Type B pancreatic cell (in vitro differentiated cells): ENCODE measurements at regions not wholly inside any gene's neighbourhood (a gene's known extent, or its start where the extent isn't known, plus 50 kb on each side); places are given as distances from the start of the nearest gene placed in this dataset.

Experiments used
- DNase-seq: peaks from one replicate; pipeline ENCODE4 v3.0.0; 2021; ENCODE audit warnings: mixed read lengths; ENCODE audit not compliant: unreplicated experiment; ENCODE audit errors: extremely low spot score
- H3K27ac Mint-ChIP-seq: 2 replicates; pipeline ENCODE4 v1.8.0; 2021; ENCODE audit warnings: mild to moderate bottlenecking, mixed read lengths
- H3K27me3 Mint-ChIP-seq: 2 replicates; pipeline ENCODE4 v1.8.0; 2021; ENCODE audit warnings: mixed read lengths
- H3K36me3 Mint-ChIP-seq: 2 replicates; pipeline ENCODE4 v1.8.0; 2021; ENCODE audit warnings: mixed read lengths
- H3K4me1 Mint-ChIP-seq: one replicate; pipeline ENCODE4 v1.8.0; 2021; ENCODE audit warnings: mixed read lengths; ENCODE audit not compliant: unreplicated experiment
- H3K4me3 Mint-ChIP-seq: 2 replicates; pipeline ENCODE4 v1.8.0; 2021; ENCODE audit warnings: mild to moderate bottlenecking, mixed read lengths
- H3K9me3 Mint-ChIP-seq: 2 replicates; pipeline ENCODE4 v1.8.0; 2021; ENCODE audit warnings: mixed read lengths
- TF ChIP-seq, protein P1 (sequence below): fragments of 200-600 bp; sonication (generic); conservative IDR thresholded peaks from 2 replicates; pipeline ENCODE4 v1.5.0; 2021; ENCODE audit warnings: antibody characterized with exemption, mild to moderate bottlenecking

- H3K9me3 Mint-ChIP-seq, result no peaks in the 10 kb centered on the region
- peak overlapping the region; percentile 53 for H3K4me3 Mint-ChIP-seq
- H3K36me3 Mint-ChIP-seq, result no peaks in the 10 kb centered on the region
- no peaks in the 10 kb centered on the region for H3K27me3 Mint-ChIP-seq
- peak overlapping the region; percentile 88 for H3K27ac Mint-ChIP-seq
- DNase-seq, result no peak
- TF ChIP-seq, protein P1, sequence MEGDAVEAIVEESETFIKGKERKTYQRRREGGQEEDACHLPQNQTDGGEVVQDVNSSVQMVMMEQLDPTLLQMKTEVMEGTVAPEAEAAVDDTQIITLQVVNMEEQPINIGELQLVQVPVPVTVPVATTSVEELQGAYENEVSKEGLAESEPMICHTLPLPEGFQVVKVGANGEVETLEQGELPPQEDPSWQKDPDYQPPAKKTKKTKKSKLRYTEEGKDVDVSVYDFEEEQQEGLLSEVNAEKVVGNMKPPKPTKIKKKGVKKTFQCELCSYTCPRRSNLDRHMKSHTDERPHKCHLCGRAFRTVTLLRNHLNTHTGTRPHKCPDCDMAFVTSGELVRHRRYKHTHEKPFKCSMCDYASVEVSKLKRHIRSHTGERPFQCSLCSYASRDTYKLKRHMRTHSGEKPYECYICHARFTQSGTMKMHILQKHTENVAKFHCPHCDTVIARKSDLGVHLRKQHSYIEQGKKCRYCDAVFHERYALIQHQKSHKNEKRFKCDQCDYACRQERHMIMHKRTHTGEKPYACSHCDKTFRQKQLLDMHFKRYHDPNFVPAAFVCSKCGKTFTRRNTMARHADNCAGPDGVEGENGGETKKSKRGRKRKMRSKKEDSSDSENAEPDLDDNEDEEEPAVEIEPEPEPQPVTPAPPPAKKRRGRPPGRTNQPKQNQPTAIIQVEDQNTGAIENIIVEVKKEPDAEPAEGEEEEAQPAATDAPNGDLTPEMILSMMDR, result no peak
- peaks cover 48% of the 10 kb centered on the region for H3K4me1 Mint-ChIP-seq
Measured at GRCh38 chr16:85473909-85474620, 139.1 kb upstream of the GSE1 start.

GRCh38 chr16:85474621-85475217 lies 138.4 kb upstream of the GSE1 start:
- Mint-ChIP-seq H3K36me3 (no peaks in the 10 kb centered on the region), H3K9me3 (no peaks in the 10 kb centered on the region), H3K27ac (peak overlapping the region; percentile 88), H3K4me1 (peaks cover 48% of the 10 kb centered on the region), H3K4me3 (peak overlapping the region; percentile 48), H3K27me3 (no peaks in the 10 kb centered on the region)
- no peak for DNase-seq
- TF ChIP-seq, protein P1, result no peak

DNA sequence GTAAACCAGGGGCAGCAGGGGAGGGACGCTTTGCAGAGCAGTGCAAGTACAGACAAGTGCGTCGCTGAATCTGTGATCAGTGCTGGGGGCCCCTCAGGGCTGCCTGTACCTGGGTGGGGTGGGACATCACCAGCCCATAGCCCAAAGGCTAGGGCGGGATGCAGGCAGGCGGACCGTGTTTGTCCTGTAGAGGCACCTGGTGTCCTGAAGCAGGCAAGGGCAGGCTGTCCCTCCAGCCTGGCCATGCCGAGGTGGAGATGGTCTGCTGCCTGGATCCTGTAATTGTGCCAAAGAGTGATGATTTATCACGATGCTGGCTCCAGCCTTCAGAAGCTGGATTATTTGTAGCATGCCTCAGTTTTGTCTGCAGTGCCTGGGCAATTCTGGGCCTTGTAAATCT lies 137.9 kb upstream of the GSE1 start:
- Mint-ChIP-seq H3K4me3 (peak overlapping the region; percentile 48), H3K36me3 (no peaks in the 10 kb centered on the region), H3K4me1 (peaks cover 49% of the 10 kb centered on the region), H3K9me3 (no peaks in the 10 kb centered on the region), H3K27me3 (no peaks in the 10 kb centered on the region), H3K27ac (peak overlapping the region; percentile 88)
- DNase-seq, result no peak
- TF ChIP-seq, protein P1, result no peak

- Mint-ChIP-seq H3K4me3 (peak overlapping the region; percentile 48), H3K27ac (peak overlapping the region; percentile 88), H3K36me3 (no peaks in the 10 kb centered on the region), H3K27me3 (no peaks in the 10 kb centered on the region), H3K4me1 (peaks cover 54% of the 10 kb centered on the region), H3K9me3 (no peaks in the 10 kb centered on the region)
- DNase-seq, result no peak
- TF ChIP-seq, protein P1, result no peak
Measured at GRCh38 chr16:85475691-85476300, 137.3 kb upstream of the GSE1 start.

DNA sequence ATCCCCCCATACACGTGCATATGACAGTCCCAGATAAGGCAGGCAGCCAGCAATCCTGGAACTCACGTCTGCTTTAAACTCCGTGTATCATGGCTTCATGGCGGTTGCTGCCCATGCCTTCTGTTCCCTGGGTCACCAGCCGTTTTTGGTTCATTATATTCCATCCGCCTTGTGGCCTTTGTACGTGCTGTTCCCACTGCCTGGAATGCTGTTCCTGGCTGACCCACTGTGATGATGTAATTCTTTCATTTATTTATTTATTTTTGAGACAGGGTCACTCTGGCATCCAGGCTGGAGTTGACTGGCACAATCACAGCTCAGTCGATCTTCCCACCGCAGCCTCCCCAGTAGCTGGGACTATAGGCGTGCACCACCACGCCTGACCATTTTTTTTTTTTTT lies 136.7 kb upstream of the GSE1 start:
- Mint-ChIP-seq H3K27ac (no peak overlapping the region), H3K4me1 (peaks cover 57% of the 10 kb centered on the region), H3K36me3 (no peaks in the 10 kb centered on the region), H3K9me3 (no peaks in the 10 kb centered on the region), H3K27me3 (no peaks in the 10 kb centered on the region), H3K4me3 (no peak overlapping the region)
- DNase-seq, result no peak
- TF ChIP-seq, protein P1, result no peak
